ENCODE measurements at regions not wholly inside any gene's neighbourhood (a gene's known extent, or its start where the extent isn't known, plus 50 kb on each side); places are given as distances from the start of the nearest gene placed in this dataset.

DNA sequence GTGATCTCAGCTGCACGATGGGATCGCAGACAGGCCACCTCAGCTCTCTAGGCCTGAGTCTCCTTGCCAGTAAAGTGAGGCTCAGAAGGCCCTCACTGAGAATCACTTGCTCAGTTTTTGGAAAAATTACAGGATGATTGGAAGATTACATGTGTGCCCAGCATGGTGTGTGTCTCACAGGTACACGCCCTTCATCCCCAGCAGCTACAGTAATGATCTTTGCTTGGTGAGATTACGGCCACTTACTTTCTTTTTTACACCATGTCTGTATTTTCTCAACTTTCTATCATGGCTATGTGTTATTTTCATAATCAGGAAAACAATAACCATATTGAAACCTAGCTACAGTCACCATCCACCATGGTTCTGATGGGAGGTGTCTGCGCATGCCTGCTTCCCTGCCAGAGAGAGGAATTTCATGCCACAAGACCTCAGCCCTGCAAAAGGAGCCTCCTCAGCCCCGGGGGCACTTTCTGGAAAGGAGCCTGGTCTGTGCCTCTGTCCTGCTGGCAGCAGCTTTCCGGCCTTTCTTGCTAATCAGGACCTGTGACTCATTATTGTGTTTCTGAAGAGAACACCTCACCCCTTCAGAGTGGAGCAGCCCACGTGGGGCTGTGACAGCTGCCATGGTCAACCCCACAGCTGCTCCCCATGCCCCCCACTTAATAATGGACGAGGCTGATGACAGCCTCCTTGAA lies 64.2 kb upstream of the OLFM1 start:
- no peaks in the 10 kb centered on the region for H3K9me3 ChIP-seq
- H3K27me3 ChIP-seq = peaks cover 0 to 29% (median 0%) of the 10 kb centered on the region in 4 donors
- TF ChIP-seq, protein P1, sequence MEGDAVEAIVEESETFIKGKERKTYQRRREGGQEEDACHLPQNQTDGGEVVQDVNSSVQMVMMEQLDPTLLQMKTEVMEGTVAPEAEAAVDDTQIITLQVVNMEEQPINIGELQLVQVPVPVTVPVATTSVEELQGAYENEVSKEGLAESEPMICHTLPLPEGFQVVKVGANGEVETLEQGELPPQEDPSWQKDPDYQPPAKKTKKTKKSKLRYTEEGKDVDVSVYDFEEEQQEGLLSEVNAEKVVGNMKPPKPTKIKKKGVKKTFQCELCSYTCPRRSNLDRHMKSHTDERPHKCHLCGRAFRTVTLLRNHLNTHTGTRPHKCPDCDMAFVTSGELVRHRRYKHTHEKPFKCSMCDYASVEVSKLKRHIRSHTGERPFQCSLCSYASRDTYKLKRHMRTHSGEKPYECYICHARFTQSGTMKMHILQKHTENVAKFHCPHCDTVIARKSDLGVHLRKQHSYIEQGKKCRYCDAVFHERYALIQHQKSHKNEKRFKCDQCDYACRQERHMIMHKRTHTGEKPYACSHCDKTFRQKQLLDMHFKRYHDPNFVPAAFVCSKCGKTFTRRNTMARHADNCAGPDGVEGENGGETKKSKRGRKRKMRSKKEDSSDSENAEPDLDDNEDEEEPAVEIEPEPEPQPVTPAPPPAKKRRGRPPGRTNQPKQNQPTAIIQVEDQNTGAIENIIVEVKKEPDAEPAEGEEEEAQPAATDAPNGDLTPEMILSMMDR (IDR thresholded peaks at IDR 0.05) = no peak
- TF ChIP-seq POLR2A (IDR thresholded peaks at IDR 0.05) = no peak
- peak overlapping the region in 2 of 4 donors; percentile 34 to 43 for H3K27ac ChIP-seq
- 46 to 62% methylated on average over 4 to 7 of the region's 9 CpGs for WGBS, 2 donors
- H3K4me1 ChIP-seq = peaks cover 7 to 47% (median 15%) of the 10 kb centered on the region in 3 donors
- intact Hi-C loops (cut with DNase I) = no loop called here
- no peaks in the 10 kb centered on the region for H3K36me3 ChIP-seq
- H3K4me3 ChIP-seq = no peak overlapping the region
- no peak for DNase-seq

DNA sequence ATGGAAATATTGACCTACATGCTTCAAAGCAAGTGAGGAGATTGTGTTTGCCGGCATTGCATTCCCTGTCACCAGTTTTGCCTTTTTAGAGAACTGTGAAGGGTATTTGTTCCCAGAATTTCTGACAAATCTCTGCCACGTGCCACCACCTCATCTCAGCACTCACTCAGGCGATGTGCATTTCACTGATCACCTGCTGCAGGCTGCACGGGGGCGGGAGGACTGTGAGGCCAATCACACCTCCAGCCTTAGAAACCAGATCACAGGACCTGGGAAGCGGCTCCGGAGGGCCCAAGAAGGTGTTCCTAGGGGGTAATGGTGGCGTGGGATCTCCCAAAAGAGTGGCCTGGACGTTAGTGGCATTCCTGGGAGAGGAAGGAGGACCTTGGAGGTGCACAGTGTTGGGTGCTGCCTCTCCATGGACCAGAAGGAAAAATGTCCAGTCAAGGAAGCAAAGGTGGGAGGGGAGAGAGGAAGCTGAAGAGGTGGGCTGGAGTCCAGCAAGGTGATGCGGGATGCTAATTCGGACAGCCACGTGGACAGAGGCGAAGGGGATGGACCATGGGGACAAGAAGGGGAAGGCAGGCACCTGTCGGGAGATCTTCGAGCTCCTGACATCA lies 63.6 kb upstream of the OLFM1 start:
- intact Hi-C loops (cut with DNase I) = no loop called here
- 58 to 72% methylated on average over 8 to 10 of the region's 15 CpGs for WGBS, 2 donors
- DNase-seq = no peak

DNA sequence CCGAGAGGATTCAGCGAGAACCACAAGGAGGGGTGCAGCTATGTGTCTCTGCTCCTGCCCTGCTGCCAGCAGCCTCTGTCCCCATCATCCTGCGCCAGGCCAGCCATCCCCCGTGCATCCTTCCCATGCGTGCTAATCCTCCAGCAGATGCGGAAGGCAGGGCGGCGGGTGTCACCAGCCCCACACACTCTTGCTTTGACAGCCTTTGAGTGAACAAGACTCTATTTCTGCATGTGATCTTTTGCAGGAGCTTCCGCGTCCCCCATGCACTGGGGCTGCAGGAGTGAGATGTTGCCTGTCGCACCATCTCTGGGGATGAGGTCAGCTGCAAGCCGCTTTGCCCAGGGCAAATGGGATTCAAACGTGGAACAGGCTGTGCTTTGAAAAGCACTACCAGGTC lies 58.0 kb upstream of the OLFM1 start:
- Histone ChIP-seq H3K4me1 (peaks cover 0 to 14% (median 8%) of the 10 kb centered on the region in 3 donors), H3K36me3 (no peaks in the 10 kb centered on the region), H3K27ac (no peak overlapping the region), H3K9me3 (no peaks in the 10 kb centered on the region), H3K27me3 (peaks cover 0 to 36% (median 0%) of the 10 kb centered on the region in 4 donors), H3K4me3 (no peak overlapping the region)
- WGBS, 2 donors = 82 to 87% methylated on average over 7 to 8 of the region's 13 CpGs
- intact Hi-C loops (cut with DNase I) = no loop called here
- no peak for DNase-seq
- TF ChIP-seq, protein P1 (IDR thresholded peaks at IDR 0.05) = no peak
- TF ChIP-seq POLR2A (IDR thresholded peaks at IDR 0.05) = no peak

More for the DNA sequence above, 63.6 kb upstream of the OLFM1 start:
- no peaks in the 10 kb centered on the region for H3K9me3 ChIP-seq
- TF ChIP-seq, protein P1 (IDR thresholded peaks at IDR 0.05) = no peak
- no peak for TF ChIP-seq POLR2A (IDR thresholded peaks at IDR 0.05)
- H3K27ac ChIP-seq = peak overlapping the region in 1 of 4 donors; percentile 43
- no peaks in the 10 kb centered on the region for H3K36me3 ChIP-seq
- peaks cover 7 to 47% (median 15%) of the 10 kb centered on the region in 3 donors for H3K4me1 ChIP-seq
- peaks cover 0 to 24% (median 0%) of the 10 kb centered on the region in 4 donors for H3K27me3 ChIP-seq
- no peak overlapping the region for H3K4me3 ChIP-seq

- Histone ChIP-seq H3K4me3 (no peak overlapping the region), H3K27ac (no peak overlapping the region), H3K9me3 (no peaks in the 10 kb centered on the region), H3K36me3 (no peaks in the 10 kb centered on the region), H3K27me3 (peaks cover 0 to 36% (median 0%) of the 10 kb centered on the region in 4 donors), H3K4me1 (peaks cover 0 to 14% (median 8%) of the 10 kb centered on the region in 3 donors)
- DNase-seq = no peak
- WGBS, 2 donors = 49 to 69% methylated on average over 6 to 10 of the region's 19 CpGs
- intact Hi-C loops (cut with DNase I) = no loop called here
- TF ChIP-seq POLR2A (IDR thresholded peaks at IDR 0.05) = no peak
- TF ChIP-seq, protein P1 (IDR thresholded peaks at IDR 0.05) = no peak
These were observed 57.5 kb upstream of the OLFM1 start for GRCh38 chr9:135029871-135030565.
